M059J (cell line): ENCODE measurements at regions not wholly inside any gene's neighbourhood (a gene's known extent, or its start where the extent isn't known, plus 50 kb on each side); places are given as distances from the start of the nearest gene placed in this dataset.
"Not testable (repeated sequence)": the region's sequence is repeated elsewhere in the genome, so short reads cannot be mapped to it uniquely, and the experiment has no call there.

Experiments
- DNase-seq: peaks from one replicate; pipeline ENCODE4 v3.0.0-alpha.2; 2012; ENCODE audit warnings: low read depth

DNA sequence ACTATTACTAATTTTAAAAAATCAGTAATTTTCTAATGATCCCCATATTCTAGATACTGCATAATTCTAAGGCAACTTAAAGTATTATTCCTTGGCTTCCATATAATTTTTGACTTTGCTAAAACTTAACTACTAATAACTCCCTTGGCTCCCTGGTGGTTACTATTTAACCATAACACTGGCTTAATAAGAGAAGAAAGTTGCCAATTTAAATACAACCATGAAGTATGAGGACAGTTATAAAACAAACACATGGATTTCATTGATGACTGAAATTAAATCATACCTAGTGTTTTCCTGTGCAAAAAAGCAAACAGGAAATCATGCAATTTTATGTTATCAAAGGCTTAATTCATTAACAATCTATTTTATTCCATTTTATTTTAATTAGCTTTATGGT lies 1073.9 kb downstream of the GRM8 start:
- DNase-seq = no peak

DNA sequence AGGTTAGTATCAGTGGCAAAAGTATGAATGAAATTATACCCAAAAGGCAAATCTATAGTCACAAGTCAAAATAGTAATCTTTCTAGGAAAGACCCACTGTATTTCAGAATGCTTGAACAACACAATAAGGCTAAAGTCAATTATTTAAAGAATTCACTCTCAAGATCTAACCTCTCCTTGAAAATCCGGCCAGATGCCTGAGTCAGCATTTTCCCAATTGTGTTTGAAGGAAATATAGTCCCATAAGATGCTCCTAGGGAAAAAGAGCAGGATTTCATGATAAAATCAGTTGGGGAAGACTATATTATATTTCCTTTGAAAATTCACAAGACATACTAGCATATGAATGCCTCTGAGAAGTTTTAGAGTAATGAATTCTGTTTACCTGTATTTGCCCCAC lies 1075.0 kb downstream of the GRM8 start:
- no peak for DNase-seq

DNA sequence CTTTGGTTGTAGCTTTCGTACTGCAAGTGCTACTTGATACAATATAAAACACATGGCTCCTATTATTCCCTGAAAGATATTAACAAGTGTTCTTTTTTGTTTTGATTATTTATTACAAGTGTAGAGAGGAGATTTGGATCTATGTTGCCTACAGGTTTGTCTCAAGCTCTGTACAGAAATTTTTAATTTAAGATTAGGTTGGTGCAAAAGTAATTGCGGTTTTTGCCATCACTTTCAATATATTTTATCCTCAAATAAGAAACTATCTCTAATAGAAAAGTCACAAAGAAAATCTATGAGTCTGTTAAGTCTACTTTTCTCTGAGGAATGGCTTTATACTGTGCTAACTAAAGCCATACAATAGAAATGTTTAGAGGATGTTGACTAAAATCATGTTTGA lies 1086.1 kb downstream of the GRM8 start:
- DNase-seq = no peak

DNA sequence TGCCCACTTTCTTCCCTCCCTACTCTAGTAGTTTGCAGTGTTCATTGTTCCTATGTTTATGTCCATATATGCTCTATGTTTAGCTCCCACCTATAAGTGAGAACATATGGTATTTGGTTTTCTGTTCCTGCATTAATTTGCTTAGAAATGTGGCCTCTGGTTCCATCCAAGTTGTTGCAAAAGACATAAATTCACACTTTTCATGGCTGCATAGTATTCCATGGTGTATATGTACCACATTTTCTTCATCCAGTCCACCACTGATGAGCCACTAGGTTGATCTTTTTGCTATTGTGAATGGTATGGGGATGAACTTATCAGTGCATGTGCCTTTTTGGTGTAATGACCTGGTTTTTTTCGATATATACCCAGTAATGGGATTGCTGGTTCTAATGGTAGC lies 1089.1 kb downstream of the GRM8 start:
- DNase-seq = no peak

DNA sequence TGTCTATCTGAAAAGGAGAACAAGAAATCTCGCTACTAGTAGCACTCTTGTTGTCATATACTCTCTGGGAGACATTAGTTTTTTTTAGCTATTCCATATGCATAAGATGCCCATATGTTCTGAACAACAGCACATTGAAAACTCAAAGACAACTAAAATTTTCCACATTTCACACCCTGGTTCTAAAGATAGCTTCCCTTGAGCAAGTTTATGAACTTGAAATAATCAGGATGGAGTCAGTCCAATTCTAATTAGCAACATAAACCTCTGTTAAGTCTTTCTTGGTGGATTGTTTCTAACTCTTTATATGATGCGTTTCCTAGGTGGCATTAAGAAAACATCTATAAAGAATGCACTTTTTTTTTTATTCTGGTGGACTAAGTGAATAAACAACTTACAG lies 1095.3 kb downstream of the GRM8 start:
- DNase-seq = no peak

DNA sequence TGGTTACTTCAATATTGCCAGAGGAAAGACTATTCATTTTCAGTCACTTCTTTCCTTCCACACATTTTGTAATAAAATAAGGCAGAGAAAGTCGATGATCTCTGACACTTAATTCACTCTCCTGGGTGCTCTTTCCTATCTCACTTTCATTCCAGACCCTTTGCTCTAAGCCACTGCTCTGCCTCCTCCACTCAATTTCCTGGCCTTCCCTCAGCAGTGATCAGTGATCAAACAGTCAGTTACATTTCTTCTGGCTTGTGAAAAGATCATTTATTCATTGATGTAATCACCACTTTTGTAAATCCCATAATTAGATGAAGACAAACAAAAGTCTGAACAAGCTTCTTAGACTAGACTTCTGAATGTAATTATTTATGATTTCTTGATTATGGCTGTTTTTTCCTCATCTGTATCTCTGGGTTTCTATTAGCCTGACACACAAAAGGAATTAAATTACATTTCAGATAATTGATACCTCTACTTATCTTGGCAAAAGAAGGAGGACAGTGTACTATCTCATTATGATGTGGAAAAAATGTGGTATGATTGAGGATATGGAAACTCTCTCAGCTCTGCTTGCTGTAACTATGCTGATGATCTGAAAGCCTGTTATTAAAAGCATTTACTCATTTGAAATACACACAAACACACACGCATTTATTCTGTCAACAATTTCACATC lies 1102.3 kb downstream of the GRM8 start:
- DNase-seq = no peak

DNA sequence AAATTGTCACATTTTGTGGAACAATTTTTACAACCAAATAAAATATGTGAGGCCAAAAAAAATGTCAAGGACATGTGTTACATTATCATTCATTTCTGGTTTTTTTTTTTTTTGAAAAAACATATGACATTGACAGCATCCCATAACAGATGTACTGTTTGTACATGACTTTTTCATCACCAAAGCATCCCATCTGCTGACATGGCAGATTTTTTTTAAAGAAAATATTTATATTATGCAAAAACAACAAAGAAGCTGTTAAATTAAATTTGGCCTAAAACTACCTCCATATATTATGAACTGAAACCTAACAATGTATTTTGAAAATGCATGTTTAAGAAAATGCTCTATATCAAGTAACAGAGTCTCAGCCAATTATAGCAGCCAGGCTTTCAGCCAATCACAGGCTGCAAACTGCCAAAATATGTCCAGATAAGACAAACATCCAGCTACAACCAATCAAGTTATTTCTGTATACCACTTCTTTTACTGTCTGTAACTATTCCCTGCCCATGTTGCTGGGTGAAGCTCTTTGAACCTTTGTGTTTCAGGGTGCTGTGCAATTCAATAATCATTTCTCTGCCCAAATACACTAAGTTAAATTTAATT lies 1111.8 kb downstream of the GRM8 start:
- no peak for DNase-seq

DNA sequence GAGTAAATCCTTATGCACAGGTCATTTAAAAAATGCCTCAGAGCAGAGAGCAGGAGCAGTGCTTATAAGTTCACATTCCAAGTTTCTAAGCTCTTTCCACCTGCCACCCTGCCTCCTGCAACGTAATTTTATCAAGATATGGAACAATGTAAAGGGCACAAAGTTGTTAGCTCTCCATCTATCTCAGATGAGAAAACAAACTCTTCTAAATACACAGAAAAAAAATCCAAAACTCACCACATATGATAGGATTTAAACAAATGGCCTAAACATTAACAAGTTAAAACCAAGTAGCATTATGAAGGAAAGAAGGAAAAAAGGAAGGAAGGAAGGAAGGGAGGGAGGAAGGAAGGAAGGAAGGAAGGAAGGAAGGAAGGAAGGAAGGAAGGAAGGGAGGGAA lies 1132.8 kb downstream of the GRM8 start:
- no peak for DNase-seq

DNA sequence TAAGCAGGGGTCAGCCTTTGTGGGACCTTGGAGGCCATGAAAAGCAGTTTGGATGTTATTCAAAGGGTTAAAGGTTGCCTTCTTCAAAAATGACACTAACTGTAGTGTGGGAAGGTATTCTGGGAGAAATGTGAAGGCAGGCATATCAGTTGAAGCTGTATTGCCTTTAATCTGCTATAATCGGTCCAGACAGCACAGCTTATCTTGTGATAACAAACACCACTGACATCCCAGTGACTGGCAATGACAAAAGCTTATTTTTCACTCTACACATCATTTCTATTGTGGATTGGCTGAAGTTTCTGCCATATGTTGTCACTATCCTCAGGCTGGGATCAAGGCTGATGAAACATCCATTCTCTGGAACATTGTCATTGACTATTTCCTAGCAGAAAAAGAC lies 1149.2 kb downstream of the GRM8 start:
- DNase-seq = no peak

DNA sequence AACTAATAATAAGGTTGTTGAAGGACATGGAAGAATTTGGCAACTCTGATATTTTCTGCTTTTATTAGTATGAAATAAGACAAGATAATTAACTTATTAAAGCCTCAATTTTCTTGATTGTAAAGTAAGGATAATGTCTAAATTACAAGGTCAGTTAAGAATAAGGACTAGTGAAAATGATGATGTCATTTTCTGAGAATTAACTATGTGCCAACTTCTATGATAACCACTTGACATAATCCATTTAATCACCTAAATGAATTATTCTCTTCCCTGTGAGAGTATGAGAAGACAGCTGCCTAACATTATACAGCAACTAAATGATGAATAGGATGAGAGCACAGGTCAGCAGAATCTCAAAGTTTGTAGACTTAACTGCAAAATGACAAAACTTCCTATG lies 1153.4 kb upstream of the POT1 start:
- DNase-seq = no peak

DNA sequence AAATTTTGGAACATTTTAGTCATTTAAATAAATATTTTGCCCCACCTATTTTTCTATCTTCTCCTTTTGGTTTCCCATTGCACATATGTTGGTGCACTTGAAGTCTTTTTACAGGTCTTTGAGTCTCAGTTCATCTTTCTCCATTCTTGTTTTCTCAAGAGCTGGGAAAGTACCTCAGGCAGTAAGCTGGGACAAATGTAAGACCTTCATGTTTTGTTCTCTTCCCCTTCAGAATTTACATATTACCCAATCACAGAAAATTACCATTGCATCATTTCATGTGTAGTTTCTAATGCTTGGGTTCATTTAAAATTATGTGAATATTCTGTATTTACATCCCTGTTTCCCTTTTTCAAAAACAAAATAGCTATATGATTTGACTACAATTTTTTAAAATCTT lies 1150.0 kb upstream of the POT1 start:
- no peak for DNase-seq

DNA sequence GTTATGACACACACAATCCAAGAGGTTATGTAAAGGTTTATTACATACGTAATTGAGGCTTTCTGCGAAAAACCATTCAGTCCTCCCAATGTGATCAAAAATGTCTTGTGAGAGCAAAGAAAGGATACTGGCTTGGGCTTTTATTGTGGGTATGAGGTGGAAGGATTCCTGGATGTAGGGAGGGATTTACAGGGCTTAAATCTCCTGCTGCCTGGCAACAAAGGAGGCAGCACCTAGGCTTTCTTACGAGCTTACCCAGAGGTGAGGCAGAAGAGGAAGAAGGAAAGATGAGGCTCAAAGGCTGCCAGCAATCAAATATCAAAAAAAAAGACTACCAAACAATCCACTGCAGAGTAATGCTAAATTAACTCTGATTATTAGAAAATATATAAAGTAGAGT lies 1149.5 kb upstream of the POT1 start:
- no peak for DNase-seq

DNA sequence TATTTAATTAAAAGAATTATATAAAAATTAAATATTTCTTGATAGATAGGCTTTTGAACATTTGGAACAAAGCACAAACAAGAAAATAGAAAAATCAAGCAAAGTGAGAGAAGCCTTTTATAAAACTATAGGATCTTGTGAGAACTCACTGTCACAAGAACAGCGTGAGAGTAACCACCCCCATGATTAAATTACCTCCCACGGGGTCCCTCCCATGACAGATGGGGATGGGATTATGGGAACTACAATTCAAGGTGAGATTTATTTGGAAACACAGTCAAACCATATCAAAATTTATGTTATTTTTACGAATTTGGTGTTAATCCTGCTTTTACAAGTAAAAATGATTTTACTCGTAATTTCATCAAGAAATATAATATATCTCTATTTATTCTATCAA lies 1136.1 kb upstream of the POT1 start:
- DNase-seq = no peak

DNA sequence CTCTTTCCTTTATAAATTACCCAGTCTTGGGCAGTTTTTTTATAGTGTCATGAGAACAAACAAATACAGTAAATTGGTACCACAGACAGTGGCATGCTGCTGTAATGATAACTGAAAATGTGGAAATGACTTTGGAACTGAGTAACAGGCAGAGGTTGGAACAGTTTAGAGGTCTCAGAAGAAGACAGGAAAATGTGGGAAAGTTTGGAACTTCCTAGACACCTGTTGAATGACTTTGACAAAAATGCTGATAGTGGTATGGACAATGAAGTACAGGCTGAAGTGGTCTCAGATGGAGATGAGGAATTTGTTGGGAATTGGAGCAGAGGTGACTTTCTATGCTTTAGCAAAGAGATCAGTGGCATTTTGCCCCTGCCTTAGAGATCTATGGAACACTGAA lies 1128.4 kb upstream of the POT1 start:
- no peak for DNase-seq

DNA sequence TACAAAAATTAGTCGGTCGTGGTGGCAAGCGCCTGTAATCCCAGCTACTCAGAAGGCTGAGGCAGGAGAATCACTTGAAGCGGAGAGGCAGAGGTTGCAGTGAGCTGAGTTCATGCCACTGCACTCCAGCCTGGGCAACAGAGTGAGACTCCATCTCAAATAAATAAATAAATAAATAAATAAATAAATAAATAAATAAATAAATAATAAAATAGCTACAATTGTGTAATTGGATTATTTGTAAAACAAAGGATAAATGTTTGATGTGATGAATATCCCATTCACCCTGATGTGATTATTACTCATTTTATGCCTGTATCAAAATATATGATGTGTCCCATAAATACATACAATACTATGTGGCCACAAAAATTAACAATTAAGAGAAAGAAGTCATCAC lies 1127.0 kb upstream of the POT1 start:
- DNase-seq = not testable (repeated sequence)

DNA sequence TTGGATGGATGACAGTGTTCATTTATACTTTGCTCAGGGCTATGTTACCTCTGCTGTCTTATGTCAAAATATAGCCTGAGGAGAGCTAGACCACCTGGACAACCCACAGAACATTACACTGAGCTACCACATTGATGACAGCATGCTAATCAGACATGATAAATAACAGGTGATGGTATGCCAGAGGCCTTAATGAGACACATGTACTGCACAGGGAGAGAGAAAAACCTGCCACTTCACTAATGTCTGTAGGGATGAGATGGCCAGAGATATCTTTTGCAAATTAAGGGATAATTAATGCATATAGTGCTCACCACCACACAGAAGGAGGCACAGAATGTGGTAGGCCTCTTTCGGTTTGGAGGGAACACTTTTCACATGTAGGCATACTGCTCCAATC lies 1122.6 kb upstream of the POT1 start:
- no peak for DNase-seq

DNA sequence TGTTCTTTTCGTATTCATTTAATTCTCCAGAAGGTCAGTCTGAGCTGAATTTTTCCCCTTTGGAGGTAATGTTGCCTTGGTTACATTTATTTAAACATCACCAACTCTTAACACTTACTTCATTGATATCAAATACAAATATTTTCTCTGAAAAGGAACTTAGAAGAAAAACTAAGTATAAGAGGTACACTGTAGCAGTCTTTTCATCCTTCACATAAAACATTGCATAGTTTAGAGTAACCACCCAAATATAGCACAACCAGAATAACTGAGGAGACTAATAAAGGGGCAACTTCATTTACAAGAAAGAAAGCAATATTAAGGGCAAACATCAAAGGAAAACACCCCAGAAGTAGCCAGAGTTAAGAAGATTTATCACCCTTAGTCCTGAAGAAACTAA lies 1115.0 kb upstream of the POT1 start:
- DNase-seq = no peak

DNA sequence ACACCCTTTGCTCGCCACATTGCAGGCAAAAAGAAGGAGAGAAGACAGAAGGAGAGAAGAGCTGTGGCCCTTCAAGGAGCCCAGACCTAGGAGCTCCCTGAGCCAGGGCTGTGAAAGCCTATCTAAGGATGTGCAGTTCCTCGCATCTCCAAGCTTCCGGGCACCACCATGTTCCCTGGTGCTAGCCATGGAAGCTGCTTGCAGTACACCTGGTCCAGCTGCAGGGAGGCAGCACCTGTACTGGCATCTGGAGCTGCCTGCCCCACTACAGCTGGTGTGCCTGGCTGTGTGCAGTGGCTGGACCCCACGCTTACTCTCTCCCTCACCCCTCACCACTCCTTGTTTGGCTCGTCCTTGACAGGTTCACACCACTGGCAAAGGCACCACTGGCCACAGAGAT lies 1111.8 kb upstream of the POT1 start:
- no peak for DNase-seq

DNA sequence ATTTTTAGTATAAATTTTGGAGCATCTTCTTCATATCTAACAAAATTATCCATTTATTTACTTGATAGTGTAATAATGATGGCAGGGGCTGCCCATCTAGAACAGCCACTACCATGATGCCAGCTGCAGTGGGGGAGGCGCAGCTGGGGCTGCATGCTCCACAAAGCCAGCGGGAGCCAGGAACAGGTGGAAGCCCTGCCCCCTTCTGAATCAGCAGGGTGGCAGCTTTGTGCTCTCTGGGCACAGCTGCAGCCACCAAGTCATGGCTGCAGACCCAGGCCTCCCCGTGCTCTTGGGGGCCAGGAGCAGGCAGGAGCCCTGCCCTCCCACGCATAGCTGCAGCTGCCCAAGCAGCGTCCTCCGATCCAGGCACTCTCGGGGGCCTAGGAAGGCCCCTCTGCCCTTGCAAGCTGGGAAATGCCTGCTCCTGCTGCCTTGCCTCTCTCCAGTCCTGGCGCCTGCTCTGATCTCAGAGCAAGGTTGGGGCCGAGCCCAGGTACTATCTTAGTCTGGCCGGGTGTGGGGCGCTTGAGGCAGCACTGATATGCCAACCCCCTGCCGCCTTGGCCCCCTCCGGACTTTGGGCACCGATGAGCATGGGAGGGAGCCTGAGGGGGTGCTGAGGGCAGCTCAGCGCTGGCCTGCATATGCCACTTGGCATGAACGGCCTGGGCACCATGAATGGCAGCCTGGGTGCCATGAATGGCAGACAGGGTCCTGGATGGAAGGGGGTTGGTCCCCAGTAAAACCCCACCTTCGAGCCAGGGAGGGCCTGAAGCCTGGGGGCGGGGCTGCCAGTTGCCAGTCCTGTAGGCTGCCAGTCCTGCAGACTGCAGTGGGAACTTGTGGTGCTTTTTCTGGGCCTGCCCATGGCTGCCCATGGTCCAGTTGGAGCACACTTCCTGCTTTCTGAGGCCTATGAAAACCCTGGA lies 1110.8 kb upstream of the POT1 start:
- no peak for DNase-seq

DNA sequence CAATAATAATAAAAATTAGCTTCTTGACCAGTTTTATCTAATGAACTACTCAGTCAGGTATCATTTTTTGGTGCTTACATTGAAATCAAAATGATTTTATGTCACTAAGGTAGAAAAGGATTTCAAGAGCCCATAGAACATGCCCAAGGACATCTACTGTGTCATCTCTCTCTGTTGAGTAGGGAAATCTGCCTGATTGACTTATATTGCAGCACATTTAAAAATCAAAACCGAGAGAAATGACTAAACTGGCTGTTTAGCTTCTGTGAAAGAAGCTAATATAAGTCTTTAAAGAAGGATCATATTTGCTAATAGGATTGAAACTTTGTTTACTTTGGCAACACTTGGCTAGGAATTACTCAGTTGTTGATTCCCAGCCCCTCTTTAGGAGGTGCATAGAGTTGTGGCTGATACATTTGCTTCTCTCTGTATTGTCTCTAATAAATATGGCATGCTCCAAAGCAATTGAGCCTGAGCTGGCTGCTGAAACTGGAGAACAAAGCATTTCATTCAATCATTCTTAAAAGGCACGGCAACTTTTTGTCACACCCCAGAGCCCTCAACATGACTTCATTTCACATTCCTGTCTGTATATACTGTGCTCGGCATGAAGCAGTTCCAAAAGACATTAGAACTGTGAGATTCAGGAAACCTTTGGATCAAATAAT lies 1096.9 kb upstream of the POT1 start:
- DNase-seq = no peak

DNA sequence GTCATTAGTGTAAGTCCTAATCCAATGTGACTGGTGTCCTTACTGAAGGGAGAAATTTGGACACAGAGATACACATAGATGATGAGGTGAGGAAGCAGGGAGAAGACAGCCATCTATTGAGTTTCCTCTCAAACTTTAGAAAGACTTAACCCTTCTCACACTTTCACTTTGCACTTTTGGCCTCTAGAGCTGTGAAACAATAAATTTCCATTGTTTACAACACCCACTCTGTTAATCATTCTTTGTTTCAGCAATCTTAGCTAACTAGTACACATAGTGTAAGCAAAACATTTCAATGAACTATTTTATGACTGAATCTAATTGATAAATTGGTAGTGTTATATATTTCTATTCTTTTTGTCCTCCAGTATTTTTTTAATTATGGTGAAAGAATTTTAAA lies 1092.8 kb upstream of the POT1 start:
- DNase-seq = no peak

DNA sequence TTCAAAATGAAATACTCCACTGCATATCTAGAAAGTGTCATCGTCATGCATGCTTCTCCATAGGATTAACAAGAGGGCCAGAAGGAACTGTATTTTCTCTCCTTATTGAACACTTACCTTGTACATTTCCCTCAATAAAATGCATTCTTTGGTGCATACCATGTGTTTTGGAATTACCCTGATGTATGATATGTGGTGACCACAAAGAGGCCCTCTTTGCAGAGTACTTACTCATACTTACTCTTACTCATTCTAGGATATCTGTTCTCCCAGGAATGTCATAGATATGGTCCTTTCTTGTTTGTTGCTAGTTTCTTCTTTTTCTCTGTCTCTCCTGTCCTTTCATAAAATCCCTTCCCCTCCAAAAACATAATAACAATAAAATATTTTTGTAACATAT lies 1087.1 kb upstream of the POT1 start:
- no peak for DNase-seq

DNA sequence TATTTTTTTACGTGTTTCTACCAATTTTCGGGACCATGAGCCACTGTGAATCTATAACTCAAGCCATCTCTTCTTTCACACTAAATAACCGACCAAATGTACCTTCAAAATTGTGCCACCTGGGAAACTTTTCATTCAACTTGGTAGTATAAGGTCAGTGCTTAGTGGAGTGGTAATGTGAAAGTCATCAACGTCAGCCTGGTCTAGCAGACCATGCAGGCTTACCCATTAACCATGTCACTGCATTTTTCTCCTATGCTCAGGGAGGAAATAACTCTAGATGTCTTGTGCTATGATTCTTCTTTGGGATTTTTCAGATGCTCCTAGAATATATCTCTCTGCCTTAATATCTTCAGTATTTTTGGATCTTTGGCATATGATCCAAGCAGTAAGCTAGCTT lies 1075.4 kb upstream of the POT1 start:
- no peak for DNase-seq
